ENCODE measurements at regions not wholly inside any gene's neighbourhood (a gene's known extent, or its start where the extent isn't known, plus 50 kb on each side); places are given as distances from the start of the nearest gene placed in this dataset.
"Not testable (repeated sequence)": the region's sequence is repeated elsewhere in the genome, so short reads cannot be mapped to it uniquely, and the experiment has no call there.

DNA sequence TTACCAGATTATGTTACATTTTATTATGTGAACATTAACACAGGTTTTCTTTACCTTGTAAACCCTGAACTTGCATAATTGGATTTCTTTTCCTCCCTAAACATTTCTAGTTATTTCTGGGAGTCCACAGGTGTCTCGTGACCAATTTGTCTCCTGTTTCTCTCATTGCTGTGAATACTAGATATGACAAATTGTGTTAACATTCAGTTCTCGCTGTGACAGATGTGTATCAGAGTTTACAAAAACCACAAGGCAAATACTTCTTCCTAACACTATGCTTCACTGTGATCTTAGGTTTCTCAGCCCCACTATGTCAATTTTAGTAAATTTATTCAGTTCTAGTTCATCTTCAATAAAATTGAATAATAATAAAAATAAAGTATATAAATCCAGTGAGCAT lies 1554.9 kb downstream of the EFNB2 start:
- DNase-seq = no peak

DNA sequence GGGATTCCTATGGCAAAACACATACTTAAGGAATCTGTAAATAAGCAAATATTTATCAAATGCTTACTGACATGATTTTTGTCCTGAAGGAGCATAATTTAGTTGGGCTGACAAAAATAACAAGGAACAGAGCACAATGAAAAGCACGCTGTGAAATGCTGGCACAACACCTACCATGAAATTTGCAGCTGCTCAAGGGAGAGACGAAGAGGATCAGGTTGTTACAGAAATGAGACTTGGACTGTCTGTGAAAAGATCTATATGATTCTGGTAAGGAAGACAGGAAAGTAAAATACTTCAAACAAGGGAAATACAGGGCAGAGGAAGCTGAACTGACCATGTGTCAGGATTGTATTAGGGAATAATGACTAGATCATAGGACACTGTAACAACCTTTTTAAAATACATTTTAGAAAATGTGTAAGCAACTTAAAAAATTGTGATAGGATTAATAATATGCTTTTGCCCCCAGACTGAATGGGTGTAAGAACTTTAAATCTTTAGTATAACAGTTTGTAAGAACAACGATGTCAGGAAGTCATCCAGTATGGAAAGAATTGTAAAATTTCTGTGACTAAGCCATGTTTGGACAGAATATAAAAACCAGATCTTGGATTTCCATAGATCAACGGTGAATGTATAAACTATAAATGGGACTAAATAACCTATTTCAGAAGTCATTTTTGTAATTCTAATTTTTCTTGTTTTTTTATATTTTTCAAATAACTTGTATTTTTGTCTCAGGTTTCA lies 1556.0 kb downstream of the EFNB2 start:
- DNase-seq = no peak

DNA sequence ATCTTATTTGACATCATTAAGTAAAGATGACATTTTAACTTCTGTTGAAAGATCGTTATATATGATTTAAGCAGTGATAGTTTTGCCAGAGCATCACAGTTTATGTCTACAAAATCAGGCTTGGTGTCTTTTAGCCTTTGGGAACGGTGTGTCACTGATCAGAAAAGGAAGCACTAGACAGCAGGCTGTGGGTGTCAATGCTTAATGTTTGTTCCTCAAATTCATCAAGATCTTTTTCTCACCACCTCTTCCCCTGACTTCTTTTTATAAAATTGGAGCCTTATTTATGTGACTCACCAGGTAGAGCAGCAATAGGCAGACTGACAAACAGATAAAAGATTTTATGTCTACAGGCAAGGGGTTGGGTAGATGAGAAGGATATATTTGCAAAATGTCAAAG lies 1558.5 kb downstream of the EFNB2 start:
- no peak for DNase-seq

DNA sequence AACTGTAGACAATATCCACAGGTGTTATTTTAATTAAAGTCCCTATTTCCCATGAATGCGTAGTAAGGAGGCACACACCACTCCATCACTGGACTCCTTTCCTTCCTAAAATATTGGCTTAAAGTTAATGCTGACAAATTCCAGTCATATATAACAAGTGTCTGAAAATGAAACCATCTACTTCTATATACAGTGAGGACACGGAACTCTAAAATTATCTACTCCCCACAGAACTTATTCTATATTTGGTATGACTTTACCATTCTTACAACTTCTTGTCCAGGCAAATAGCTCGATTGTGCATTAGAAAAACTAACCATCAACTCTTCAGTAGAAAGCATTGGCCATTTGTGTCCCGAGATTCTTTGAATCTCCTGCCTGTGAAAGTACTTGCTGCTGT lies 1560.2 kb downstream of the EFNB2 start:
- DNase-seq = no peak

DNA sequence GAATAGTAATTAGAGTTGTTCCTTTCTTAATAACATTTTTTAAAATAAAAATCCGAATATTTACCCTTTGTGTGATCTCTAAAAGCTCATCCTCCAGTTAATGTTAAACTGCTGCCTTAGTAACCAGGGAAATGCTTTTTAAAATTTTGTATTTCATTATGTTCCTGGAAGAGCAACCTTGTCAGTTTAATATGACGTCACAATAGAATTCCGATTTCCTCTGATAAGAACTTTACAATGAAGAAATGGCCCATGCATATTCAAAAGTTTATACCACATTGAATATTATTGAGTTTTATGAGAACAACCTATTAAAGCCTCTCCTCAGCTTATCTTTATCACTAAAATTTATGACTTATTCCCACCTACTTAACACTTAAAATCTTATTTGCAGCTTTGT lies 1566.6 kb downstream of the EFNB2 start:
- DNase-seq = no peak

DNA sequence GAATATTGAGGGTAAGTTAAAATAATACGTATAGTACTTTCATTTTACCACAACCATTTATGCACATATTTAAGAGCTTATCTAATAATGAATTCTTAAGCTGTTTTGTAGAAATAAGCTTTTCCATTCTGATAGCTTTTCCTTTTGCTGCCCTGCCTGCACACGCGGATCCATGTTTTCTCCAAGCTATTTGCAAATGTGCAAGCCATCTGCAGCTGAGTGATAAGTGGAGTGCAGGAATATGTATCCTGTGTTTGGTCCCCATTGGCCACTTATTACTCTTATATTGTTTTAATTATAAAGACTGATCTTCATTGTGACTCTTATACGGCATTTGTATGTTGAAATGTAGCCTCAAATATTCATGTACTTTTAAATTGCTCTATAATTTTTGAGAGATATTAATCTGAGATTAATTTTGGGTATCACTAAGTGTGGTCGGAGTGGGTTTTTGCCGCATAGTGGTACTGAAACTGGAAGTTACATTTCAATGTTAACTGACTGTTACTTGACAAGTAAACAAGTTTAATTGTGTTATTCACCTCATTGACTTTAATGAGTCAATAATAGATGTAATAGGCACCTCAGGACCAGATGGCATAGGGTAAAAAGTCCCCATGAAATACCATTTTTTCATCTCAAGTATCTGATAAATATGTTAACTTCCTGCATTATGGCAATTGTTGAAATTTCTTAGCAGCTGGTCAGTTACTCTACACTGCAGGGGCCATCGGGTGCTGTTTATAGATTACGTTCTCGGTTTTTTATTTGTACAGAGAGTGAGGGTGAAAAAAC lies 1567.4 kb downstream of the EFNB2 start:
- no peak for DNase-seq

DNA sequence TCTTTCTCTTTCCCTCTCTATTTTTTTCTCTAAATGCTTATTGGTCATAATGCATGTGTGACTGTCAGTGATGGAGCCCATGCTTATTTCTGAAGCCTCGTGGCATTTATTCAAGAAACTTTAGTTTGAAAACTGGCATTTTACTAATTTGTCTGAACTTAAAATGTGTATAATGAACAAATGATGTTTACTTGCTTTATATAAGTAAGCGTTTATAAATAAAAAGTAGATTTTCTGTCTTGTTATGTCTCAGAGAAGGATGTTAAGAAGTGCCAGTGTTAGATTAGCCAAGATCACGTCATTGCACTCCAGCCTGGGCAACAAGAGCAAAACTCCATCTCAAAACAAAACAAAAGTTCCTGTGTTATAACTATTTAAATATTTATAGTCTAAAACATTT lies 1568.1 kb downstream of the EFNB2 start:
- no peak for DNase-seq

DNA sequence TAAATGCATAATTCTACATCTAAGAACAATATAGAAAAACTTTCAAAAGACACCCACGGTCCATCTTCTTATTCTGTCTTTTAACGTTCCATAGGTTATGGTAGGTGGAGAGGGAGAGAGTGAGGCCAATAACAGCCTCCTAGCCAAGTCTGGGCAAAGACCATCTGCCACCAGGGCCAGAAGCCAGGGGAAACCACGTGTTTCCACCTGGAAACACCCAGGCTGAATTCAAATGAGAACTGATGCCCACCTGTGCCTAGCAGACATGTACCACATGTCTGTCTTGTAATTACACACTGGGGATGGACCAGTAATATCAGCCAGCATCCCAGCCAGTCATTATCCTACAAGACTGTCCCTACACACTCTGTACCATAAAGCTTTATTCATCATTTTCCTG lies 1573.1 kb downstream of the EFNB2 start:
- no peak for DNase-seq

DNA sequence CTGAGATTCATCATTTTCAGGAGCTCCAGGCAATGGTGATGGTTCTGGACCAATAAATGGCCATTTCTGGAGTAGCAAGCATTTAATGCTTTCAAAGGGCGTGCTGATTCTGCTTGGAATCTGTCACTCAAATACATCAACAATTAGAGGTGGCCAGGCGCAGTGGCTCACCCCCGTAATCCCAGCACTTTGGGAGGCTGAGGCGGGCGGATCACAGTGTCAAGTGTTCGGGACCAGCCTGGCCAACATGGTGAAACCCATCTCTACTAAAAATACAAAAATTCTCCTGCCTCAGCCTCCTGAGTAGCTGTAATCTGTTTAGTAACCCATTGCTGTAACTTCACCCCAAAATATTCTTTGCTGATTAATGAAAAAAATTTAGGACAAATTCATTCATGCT lies 1574.2 kb downstream of the EFNB2 start:
- no peak for DNase-seq

DNA sequence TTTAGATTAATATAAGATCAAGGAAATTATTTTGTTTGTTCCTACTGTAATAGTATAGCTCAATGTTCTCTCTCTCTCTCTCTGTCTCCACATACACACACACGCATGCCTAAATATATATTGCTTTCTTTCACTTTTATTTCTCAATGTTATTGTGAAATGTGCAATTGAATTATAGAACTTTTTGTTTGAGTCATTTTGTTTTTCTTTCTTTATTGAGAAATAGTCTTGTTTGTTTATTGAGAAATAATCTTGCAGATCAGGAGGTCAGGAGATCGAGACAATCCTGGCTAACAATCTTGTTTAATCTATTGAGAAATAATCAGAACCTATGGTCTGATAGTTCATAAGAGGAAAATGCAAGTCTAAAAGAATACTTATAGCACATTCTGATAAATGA lies 1581.3 kb downstream of the EFNB2 start:
- DNase-seq = no peak

DNA sequence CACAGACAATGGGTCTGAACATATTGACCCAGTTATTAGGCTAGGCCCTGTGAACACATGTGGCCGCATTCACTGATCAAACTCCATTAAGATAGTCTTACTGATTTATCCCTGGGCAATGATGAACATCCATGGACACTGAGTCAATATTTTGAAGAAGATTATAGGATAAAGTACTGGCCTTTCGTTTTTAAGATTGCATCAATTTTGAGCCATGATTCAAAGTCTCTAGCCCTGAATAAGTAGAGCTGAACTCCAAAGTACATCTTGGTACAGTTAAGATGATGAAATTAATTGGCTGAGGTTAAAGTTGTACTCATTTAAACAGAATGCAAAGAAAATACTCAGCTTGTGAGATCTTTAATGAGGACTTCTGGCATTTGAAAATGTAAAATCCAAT lies 1581.9 kb downstream of the EFNB2 start:
- DNase-seq = no peak

DNA sequence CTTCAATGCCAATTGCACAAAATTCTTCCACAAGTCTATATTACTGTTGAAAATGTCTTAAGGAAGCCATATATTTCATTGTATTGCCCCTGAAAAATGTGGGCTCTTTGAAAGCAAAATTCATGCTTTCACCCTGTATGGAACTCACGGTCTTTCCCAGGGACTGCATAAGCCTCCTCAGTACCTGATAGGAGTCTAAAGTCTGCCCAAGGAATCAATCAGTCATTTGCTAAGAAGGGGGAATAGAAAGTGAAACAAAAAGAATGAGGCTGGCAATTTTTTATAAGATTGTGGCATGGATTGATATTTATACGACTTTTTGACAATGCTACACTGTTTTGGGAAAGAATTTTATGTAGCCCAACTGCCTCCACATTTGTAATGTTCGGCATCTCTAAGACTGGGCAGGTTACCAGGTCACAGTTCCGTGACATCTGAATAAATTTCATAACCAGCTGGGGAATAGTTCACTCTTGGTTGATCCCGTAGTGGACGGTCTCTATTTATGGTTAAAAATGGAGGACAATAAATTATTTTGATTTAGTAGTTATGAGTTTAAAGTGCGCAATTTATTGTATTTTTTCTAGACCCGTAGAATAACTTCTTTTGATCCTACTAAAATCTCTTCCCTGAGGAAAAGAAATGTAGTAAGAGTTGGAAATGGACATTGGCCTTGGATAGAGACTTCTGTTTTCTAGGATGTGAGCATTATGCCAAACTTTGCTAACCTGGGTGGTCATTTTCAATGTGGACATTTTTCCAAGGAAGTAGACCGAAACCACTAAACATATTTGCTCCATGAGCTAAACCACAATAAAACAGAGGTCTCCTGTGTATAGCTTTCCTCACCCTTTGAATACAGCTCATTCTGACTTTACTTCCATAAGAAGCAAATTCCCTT lies 1585.4 kb downstream of the EFNB2 start:
- no peak for DNase-seq

DNA sequence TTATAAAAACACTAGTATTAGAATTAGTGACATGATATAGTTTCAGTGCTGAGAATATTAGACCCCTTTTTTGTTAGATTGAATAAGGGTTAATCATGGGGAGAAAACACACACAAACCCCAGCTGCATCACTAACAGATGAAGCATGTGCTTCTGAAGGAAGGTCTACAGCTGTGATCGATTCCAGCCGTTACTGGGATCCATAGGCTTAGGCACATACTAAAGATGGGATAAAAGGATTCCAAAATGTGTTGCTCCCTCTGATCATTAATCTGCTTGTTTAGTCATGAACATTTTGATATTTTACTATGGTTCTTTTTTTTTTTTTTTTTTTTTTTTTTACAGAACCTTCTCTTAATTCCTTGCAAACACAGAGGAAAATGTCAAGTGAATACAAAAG lies 1591.3 kb downstream of the EFNB2 start:
- DNase-seq = no peak

DNA sequence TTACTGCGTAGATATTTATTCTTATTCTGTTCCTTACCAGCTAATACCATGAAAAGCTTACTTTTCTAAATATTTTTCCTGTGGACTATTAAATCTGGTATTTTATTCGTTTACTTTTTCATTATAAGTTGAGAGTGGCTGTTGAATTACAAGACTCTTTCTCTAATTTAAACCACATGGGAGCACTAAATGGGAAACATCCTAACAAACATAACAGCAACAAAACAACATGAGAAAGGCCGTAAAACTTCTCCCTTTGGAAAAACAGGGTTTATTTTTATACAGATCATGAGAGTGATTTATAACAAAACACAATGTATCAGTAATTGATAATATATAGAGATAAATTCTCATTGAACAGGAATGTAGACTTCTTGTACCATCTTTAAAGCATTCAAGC lies 1592.1 kb downstream of the EFNB2 start:
- no peak for DNase-seq

DNA sequence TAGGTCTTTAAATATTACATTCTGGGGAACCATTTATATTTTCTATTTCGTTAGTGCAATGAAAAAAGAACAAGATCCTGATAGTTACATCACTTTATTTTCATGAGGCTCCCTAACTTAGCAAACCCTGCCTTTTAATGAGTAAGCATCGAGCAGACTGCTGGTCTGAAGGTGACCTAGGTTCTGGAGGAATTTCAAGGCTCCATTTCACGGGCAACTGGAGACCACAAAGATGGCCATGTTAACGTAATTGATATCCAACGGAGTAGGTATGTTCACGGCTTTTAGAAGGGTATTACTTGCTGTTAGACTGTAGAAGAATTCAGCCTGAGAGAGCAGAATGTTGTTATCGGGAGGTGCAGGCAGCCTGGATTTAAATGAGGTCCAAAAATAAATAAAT lies 1597.6 kb downstream of the EFNB2 start:
- DNase-seq = no peak

DNA sequence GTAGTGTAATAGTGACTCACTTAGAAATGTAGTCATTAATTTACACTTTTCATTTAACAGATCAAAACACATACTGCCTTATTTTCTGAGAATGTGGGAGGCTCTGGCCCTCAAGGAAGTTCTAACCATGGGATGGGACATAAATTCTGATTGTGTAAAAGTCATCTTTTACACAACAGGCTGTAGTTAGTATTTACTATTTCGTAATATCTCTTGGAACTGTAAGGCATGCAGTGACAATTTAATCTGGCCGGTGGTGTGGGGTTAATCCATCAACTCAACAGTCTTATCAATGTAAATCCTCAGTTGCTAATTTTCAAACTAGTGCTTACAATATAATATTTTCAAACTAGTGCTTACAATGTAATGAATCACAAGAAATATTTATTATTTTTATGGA lies 1599.2 kb downstream of the EFNB2 start:
- DNase-seq = no peak

DNA sequence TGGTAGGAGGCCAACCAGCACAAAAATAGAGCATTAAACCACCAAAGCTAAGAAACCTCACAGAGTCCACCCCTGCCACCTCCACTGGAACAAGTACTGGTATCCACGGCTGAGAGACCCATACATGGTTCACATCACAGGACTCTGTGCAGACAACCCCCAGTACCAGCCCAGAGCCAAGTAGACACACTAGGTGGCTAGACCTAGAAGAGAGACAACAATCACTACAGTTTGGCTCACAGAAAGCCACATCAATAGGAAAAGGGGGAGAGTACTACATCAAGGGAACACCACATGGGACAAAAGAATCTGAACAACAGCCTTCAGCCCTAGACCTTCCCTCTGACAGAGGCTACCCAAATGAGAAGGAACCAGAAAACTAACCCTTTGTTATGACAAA lies 1614.9 kb downstream of the EFNB2 start:
- DNase-seq = not testable (repeated sequence)

DNA sequence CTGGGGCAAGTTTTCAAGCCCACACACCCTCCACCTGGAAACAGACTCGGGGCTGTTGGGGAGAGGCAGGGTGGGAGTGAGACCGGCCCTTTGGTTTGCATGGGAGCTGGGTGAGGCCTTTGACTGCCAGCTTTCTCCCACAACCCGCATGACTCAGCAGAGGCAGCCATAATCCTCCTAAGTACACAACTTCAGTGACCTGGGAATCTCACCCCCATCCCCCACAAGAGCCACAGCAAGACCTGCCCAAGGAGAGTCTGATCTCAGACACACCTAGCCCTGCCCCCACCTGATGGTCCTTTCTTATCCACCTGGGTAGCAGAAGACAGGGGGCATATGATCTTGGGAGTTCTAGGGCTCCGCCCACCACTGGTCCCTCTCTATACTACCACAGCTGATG lies 1615.4 kb downstream of the EFNB2 start:
- DNase-seq = no peak

DNA sequence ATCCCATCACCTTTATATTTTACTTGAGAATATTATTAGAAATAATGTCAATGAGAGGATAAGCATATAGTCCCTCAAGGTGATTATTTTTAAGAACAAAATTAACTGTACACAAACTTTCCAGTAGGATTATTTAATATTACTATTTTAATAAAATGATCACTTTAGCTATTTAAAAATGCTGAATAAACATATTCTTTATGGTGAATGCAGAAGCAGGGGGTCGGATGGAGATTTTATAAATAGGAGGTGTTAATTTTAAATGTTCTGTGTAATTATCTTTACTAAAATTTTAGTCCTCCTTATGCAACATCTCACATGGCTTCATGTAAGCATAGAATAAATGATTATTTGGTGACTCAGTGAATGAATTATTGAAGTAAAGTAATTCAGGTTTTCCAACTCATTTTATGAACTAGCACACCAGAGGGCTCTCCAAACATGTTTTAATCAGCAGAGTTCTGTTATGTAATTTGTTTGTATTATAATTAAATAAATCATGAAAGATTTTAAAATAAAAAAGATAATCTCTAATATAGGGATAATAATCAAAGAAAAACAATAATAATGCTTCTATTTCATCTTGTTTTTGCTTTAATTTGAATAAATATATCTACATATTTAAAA lies 1635.2 kb downstream of the EFNB2 start:
- DNase-seq = no peak

DNA sequence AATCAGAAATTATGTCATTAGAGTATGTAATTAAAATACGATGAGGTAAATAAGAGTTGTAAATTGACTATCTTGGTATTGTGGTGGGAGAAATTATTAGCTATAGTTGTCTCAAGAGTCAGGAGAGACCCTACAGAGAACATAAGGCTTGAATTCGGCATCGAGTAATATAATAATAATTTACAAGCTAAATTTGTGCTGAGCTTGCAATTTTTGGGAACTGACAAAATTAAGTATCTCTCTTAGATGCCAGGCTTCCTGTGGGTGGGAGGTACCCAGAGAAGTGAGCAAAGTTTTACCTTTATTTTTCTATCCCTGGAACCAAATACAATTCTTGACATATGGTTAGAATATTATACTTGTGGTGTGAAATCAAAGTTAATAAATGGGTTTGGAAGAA lies 1637.0 kb downstream of the EFNB2 start:
- DNase-seq = no peak

DNA sequence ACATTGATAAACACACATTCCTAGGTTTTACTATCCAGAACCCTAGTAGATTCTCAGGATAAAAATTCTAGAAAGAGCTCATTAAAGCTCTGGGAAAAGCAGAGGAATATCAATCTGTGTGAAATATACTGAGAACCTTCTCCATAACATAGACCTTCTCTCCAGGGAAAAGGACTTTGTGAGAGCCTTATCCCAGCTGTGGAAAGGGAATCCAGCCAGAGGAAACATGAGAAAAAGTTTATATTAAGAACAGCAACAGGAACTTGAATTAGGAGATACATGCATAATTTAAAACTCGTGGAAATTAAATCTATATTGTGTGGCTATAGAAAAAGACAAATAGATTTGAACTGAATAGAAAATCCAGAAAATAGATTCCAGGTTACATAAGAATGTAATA lies 1639.9 kb downstream of the EFNB2 start:
- DNase-seq = no peak

DNA sequence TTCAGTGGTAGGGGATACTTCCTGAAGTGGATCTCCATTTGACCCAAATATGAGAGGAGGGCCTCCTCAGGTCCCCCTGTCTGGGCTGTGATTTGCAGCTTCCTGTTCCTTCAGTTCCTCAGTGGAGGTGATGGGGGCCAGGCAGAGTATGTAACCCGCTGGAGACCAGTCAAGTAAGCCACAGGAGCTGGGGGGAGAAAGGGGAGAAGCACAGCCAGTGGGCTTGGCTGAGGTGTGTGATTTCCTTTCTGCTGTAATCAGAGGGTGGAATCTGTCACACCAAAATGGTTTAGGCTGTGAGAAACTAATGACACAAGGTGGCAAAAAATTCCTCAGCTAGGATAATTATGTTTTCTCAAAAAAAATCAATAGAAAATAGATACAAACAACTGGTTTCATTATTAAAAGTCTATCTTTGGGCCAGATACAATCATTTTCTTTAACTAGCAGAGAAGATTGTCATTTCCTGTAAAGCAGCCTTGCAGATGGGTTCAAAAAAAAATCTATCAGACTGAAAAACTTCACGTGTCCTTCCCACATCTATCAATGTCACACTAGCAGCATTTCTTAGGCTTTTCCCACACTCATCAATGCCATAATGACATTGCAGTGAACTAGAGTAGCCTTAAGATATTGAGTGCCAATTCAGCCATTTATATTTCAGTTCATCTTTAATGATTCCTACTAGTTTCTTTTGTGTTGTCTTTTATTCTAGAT lies 1660.3 kb downstream of the EFNB2 start:
- no peak for DNase-seq

Data from activated gamma-delta T cell (primary cell).